ENCODE measurements at regions not wholly inside any gene's neighbourhood (a gene's known extent, or its start where the extent isn't known, plus 50 kb on each side); places are given as distances from the start of the nearest gene placed in this dataset.

GRCh38 chr1:213531369-213532310 lies 456.1 kb upstream of the PROX1 start:
- Histone ChIP-seq H3K27me3 (replicated peaks in 1 of 7) (no peaks in the 10 kb centered on the region), H3K9me3 (no peaks in the 10 kb centered on the region), H3K36me3 (no peaks in the 10 kb centered on the region), H3K4me1 (no peaks in the 10 kb centered on the region), H3K27ac (no peak overlapping the region), H3K4me3 (no peak overlapping the region)
- intact Hi-C loops (cut with DNase I; ENCODE audit: low total_unique reads) = no loop called here
- no peak for TF ChIP-seq CTCF (IDR thresholded peaks at IDR 0.05 in 8 of 11, conservative IDR thresholded peaks at IDR 0.05 in 3 of 11)
- no peak for TF ChIP-seq POLR2A (IDR thresholded peaks at IDR 0.05)
- TF ChIP-seq POLR2AphosphoS5 (IDR thresholded peaks at IDR 0.05) = no peak
- 85 to 95% (median 90%) methylated on average over 11 to 12 of the region's 12 CpGs for WGBS, 5 donors
- no peak for DNase-seq

GRCh38 chr1:213533125-213533524 lies 454.6 kb upstream of the PROX1 start:
- H3K4me1 ChIP-seq = no peaks in the 10 kb centered on the region
- no peak overlapping the region for H3K4me3 ChIP-seq
- no peaks in the 10 kb centered on the region for H3K27me3 ChIP-seq (replicated peaks in 1 of 7)
- no peak overlapping the region for H3K27ac ChIP-seq
- H3K36me3 ChIP-seq = no peaks in the 10 kb centered on the region
- intact Hi-C loops (cut with DNase I; ENCODE audit: low total_unique reads) = no loop called here
- TF ChIP-seq POLR2A (IDR thresholded peaks at IDR 0.05) (no peak), CTCF (IDR thresholded peaks at IDR 0.05 in 8 of 11, conservative IDR thresholded peaks at IDR 0.05 in 3 of 11) (no peak), POLR2AphosphoS5 (IDR thresholded peaks at IDR 0.05) (no peak)
- no peaks in the 10 kb centered on the region for H3K9me3 ChIP-seq
- 80 to 90% (median 87%) methylated on average over 2 of the region's 2 CpGs for WGBS, 5 donors
- DNase-seq = no peak

- 86 to 96% (median 94%) methylated on average over 6 of the region's 6 CpGs for WGBS, 5 donors
- intact Hi-C loops (cut with DNase I; ENCODE audit: low total_unique reads) = no loop called here
- no peak overlapping the region for H3K27ac ChIP-seq
- TF ChIP-seq POLR2A (IDR thresholded peaks at IDR 0.05) (no peak), POLR2AphosphoS5 (IDR thresholded peaks at IDR 0.05) (no peak)
- H3K4me1 ChIP-seq = no peaks in the 10 kb centered on the region
- H3K27me3 ChIP-seq (replicated peaks in 1 of 7) = no peaks in the 10 kb centered on the region
- no peaks in the 10 kb centered on the region for H3K9me3 ChIP-seq
- no peak overlapping the region for H3K4me3 ChIP-seq
- no peak for DNase-seq
- no peaks in the 10 kb centered on the region for H3K36me3 ChIP-seq
Observed at GRCh38 chr1:213535679-213536078, 452.1 kb upstream of the PROX1 start.

GRCh38 chr1:213538251-213538650 lies 449.5 kb upstream of the PROX1 start:
- 59 to 75% (median 62%) methylated on average over 3 of the region's 3 CpGs for WGBS, 5 donors
- no peaks in the 10 kb centered on the region for H3K9me3 ChIP-seq
- H3K4me3 ChIP-seq = no peak overlapping the region
- intact Hi-C loops (cut with DNase I; ENCODE audit: low total_unique reads) = no loop called here
- TF ChIP-seq CTCF (IDR thresholded peaks at IDR 0.05 in 8 of 11, conservative IDR thresholded peaks at IDR 0.05 in 3 of 11) (no peak), POLR2AphosphoS5 (IDR thresholded peaks at IDR 0.05) (no peak), POLR2A (IDR thresholded peaks at IDR 0.05) (no peak)
- H3K27me3 ChIP-seq (replicated peaks in 1 of 7) = no peaks in the 10 kb centered on the region
- DNase-seq = no peak
- H3K36me3 ChIP-seq = no peaks in the 10 kb centered on the region
- no peaks in the 10 kb centered on the region for H3K4me1 ChIP-seq
- H3K27ac ChIP-seq = no peak overlapping the region
